Progenitor cell of endocrine pancreas (in vitro differentiated cells): ENCODE measurements at regions not wholly inside any gene's neighbourhood (a gene's known extent, or its start where the extent isn't known, plus 50 kb on each side); places are given as distances from the start of the nearest gene placed in this dataset.

Experiments
- DNase-seq: peaks from one replicate; pipeline ENCODE4 v3.0.0; 2021; ENCODE audit warnings: low spot score; ENCODE audit not compliant: unreplicated experiment
- H3K27ac Mint-ChIP-seq: 2 replicates; pipeline ENCODE4 v1.8.0; 2021; ENCODE audit warnings: mild to moderate bottlenecking, moderate library complexity, mixed read lengths
- H3K27me3 Mint-ChIP-seq: 2 replicates; pipeline ENCODE4 v1.8.0; 2021; ENCODE audit warnings: mixed read lengths
- H3K36me3 Mint-ChIP-seq: 2 replicates; pipeline ENCODE4 v1.8.0; 2022; ENCODE audit warnings: mixed read lengths; ENCODE audit not compliant: insufficient read depth
- H3K4me1 Mint-ChIP-seq: 2 replicates; pipeline ENCODE4 v1.8.0; 2021; ENCODE audit warnings: low read depth, mixed read lengths
- H3K4me3 Mint-ChIP-seq: 2 replicates; pipeline ENCODE4 v1.8.0; 2021; ENCODE audit warnings: low read depth, mild to moderate bottlenecking, moderate library complexity, mixed read lengths
- H3K9me3 Mint-ChIP-seq: 2 replicates; pipeline ENCODE4 v1.8.0; 2021; ENCODE audit warnings: low read depth, mixed read lengths
- TF ChIP-seq, protein P1 (sequence below): fragments of 200-600 bp; sonication (generic); IDR thresholded peaks from one replicate; pipeline ENCODE4 v1.5.0; 2021; ENCODE audit warnings: antibody characterized with exemption, mild to moderate bottlenecking; ENCODE audit not compliant: unreplicated experiment

DNA sequence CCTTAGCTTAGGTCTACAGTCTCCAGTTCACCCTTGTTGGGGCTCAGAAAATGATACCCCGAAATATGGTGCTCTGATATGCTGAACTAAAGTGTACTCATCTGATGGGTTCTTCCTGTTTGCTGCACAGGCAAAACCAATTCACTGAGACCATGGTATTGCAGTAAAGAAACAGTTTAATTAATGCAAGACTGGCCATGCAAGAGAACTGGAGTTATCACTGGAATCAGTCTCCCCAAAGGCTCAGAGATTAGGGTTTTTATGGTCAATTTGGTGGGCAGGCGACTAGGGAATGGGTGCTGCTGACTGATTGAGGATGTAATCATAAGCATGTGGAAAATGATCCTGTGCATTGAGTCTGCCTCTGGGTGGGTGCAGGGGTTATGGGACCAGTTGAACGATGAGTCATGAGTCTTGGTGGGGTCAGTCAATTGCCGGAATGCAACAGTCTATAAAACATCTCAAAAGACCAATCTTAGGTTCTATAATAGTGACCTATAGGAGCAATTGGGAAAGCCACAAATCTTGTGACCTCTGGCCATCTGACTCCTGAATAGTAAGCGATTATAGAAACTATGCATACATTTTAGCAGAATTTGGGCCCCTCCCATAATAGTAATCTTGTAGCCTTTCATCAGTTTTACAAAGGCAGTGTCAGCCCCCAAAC is 113.0 kb upstream of the ANKRD55 start:
- Mint-ChIP-seq H3K27me3 (peaks cover 44% of the 10 kb centered on the region), H3K4me1 (no peaks in the 10 kb centered on the region), H3K27ac (no peak overlapping the region), H3K9me3 (no peaks in the 10 kb centered on the region), H3K4me3 (no peak overlapping the region), H3K36me3 (no peaks in the 10 kb centered on the region)
- TF ChIP-seq, protein P1, sequence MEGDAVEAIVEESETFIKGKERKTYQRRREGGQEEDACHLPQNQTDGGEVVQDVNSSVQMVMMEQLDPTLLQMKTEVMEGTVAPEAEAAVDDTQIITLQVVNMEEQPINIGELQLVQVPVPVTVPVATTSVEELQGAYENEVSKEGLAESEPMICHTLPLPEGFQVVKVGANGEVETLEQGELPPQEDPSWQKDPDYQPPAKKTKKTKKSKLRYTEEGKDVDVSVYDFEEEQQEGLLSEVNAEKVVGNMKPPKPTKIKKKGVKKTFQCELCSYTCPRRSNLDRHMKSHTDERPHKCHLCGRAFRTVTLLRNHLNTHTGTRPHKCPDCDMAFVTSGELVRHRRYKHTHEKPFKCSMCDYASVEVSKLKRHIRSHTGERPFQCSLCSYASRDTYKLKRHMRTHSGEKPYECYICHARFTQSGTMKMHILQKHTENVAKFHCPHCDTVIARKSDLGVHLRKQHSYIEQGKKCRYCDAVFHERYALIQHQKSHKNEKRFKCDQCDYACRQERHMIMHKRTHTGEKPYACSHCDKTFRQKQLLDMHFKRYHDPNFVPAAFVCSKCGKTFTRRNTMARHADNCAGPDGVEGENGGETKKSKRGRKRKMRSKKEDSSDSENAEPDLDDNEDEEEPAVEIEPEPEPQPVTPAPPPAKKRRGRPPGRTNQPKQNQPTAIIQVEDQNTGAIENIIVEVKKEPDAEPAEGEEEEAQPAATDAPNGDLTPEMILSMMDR: no peak
- no peak for DNase-seq

DNA sequence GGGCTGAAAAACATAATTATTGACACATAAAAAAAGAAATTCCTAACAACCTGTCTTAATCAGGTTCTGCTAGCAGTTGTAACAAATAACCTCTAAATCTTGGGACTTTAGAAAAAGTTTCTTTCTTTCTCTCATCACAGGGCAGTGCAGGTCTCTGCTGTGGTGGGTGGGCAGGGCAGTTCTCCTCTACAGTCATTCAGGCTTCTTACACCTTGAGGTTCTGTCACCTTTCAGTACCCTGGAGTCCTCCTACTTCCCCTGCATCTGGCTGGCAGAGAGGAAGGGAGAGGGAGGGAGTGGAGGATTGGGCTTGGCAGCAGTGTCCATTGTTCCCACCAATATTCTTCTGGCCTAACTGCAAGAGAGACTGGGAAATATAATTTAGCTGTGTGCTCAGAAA is 112.2 kb upstream of the ANKRD55 start:
- no peak overlapping the region for H3K4me3 Mint-ChIP-seq
- H3K27me3 Mint-ChIP-seq: peaks cover 36% of the 10 kb centered on the region
- no peaks in the 10 kb centered on the region for H3K4me1 Mint-ChIP-seq
- no peaks in the 10 kb centered on the region for H3K36me3 Mint-ChIP-seq
- H3K27ac Mint-ChIP-seq: no peak overlapping the region
- TF ChIP-seq, protein P1: no peak
- no peak for DNase-seq
- no peaks in the 10 kb centered on the region for H3K9me3 Mint-ChIP-seq

- H3K27me3 Mint-ChIP-seq: peaks cover 35% of the 10 kb centered on the region
- TF ChIP-seq, protein P1: no peak
- H3K27ac Mint-ChIP-seq: no peak overlapping the region
- no peak for DNase-seq
- H3K4me3 Mint-ChIP-seq: no peak overlapping the region
- no peaks in the 10 kb centered on the region for H3K9me3 Mint-ChIP-seq
- no peaks in the 10 kb centered on the region for H3K36me3 Mint-ChIP-seq
- no peaks in the 10 kb centered on the region for H3K4me1 Mint-ChIP-seq
Measured at GRCh38 chr5:56344594-56344993, 111.5 kb upstream of the ANKRD55 start.

GRCh38 chr5:56343988-56344387 is 110.9 kb upstream of the ANKRD55 start:
- Mint-ChIP-seq H3K36me3 (no peaks in the 10 kb centered on the region), H3K4me1 (no peaks in the 10 kb centered on the region), H3K4me3 (no peak overlapping the region), H3K27me3 (peaks cover 34% of the 10 kb centered on the region), H3K27ac (no peak overlapping the region), H3K9me3 (no peaks in the 10 kb centered on the region)
- DNase-seq: no peak
- TF ChIP-seq, protein P1: no peak

- Mint-ChIP-seq H3K9me3 (peaks cover 5% of the 10 kb centered on the region), H3K27ac (no peak overlapping the region), H3K27me3 (peaks cover 38% of the 10 kb centered on the region), H3K4me1 (no peaks in the 10 kb centered on the region), H3K4me3 (no peak overlapping the region), H3K36me3 (no peaks in the 10 kb centered on the region)
- TF ChIP-seq, protein P1: no peak
- DNase-seq: no peak
Measured at GRCh38 chr5:56342616-56343015, 109.5 kb upstream of the ANKRD55 start.
